C4-2B (cell line): ENCODE measurements at regions not wholly inside any gene's neighbourhood (a gene's known extent, or its start where the extent isn't known, plus 50 kb on each side); places are given as distances from the start of the nearest gene placed in this dataset.

Experiments used
- ZFX ChIP-seq: fragments of 450-650 bp; IDR thresholded peaks from 2 replicates; pipeline ENCODE4 v1.6.1; 2017
- TF ChIP-seq, protein P1 (sequence below): fragments of 450-650 bp; conservative IDR thresholded peaks from 2 replicates; pipeline ENCODE4 v1.5.1; 2017; ENCODE audit warnings: mild to moderate bottlenecking

DNA sequence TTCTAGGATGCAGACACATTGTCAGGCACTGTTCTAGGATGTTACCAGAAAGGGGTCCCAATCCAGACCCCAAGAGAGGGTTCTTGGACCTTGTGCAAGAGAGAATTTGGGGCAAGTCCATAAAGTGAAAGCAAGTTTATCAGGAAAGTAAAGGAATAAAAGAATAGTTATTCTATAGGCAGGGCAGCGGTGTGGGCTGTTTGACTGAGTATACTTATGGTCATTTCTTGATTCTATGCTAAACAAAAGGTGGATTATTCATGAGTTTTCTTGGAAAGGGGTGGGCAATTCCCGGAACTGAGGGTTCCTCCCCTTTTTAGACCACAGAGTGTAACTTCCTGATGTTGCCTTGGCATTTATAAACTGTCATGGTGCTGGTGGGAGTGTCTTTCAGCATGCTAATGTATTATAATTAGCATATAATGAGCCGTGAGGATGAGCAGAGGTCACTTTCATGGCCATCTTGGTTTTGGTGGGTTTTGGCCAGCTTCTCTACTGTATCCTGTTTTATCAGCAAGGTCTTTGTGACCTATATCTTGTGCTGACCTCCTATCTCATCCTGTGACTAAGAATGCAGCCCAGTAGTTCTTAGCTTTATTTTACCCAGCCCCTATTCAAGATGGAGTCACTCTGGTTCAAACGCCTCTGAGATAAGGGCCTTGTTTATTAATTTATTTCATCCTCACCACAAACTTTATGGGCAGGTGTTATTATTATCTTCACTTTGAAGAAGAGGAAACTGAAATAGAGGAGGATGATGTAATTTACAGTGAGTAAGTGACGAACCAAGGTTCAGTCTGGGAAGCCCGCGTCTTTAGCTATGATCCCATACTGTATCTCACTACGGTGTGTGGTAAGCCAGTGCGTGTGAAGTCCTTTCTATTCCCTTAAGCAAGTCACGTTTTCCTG, 186.0 kb upstream of the KLF4 start:
- TF ChIP-seq, protein P1, sequence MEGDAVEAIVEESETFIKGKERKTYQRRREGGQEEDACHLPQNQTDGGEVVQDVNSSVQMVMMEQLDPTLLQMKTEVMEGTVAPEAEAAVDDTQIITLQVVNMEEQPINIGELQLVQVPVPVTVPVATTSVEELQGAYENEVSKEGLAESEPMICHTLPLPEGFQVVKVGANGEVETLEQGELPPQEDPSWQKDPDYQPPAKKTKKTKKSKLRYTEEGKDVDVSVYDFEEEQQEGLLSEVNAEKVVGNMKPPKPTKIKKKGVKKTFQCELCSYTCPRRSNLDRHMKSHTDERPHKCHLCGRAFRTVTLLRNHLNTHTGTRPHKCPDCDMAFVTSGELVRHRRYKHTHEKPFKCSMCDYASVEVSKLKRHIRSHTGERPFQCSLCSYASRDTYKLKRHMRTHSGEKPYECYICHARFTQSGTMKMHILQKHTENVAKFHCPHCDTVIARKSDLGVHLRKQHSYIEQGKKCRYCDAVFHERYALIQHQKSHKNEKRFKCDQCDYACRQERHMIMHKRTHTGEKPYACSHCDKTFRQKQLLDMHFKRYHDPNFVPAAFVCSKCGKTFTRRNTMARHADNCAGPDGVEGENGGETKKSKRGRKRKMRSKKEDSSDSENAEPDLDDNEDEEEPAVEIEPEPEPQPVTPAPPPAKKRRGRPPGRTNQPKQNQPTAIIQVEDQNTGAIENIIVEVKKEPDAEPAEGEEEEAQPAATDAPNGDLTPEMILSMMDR: no peak
- TF ChIP-seq ZFX: no peak
